ENCODE measurements at regions not wholly inside any gene's neighbourhood (a gene's known extent, or its start where the extent isn't known, plus 50 kb on each side); places are given as distances from the start of the nearest gene placed in this dataset.
"Not testable (repeated sequence)": the region's sequence is repeated elsewhere in the genome, so short reads cannot be mapped to it uniquely, and the experiment has no call there.

- DNase-seq = no peak
These were observed 1026.1 kb downstream of the SLC6A15 start for GRCh38 chr12:83886479-83886878.

GRCh38 chr12:83870921-83871599 is 1041.5 kb downstream of the SLC6A15 start:
- DNase-seq = not testable (repeated sequence)

- no peak for DNase-seq
These were observed 1046.1 kb downstream of the SLC6A15 start for GRCh38 chr12:83866477-83866876.

- DNase-seq = no peak
These were observed 1047.2 kb downstream of the SLC6A15 start for GRCh38 chr12:83865431-83865830.

- no peak for DNase-seq
These were observed 1048.5 kb downstream of the SLC6A15 start for GRCh38 chr12:83864054-83864453.

- DNase-seq = no peak
These were observed 1053.6 kb downstream of the SLC6A15 start for GRCh38 chr12:83859021-83859420.

- DNase-seq = no peak
These were observed 1055.8 kb downstream of the SLC6A15 start for GRCh38 chr12:83856803-83857202.

- DNase-seq = no peak
These were observed 1062.1 kb downstream of the SLC6A15 start for GRCh38 chr12:83850531-83850930.

- DNase-seq = no peak
These were observed 1063.9 kb downstream of the SLC6A15 start for GRCh38 chr12:83848702-83849101.

- DNase-seq = no peak
These were observed 1069.1 kb downstream of the SLC6A15 start for GRCh38 chr12:83843541-83843940.

GRCh38 chr12:83841620-83842019 is 1071.0 kb downstream of the SLC6A15 start:
- DNase-seq = no peak

GRCh38 chr12:83827860-83828259 is 1084.7 kb downstream of the SLC6A15 start:
- DNase-seq = no peak

- DNase-seq = no peak
These were observed 1085.4 kb downstream of the SLC6A15 start for GRCh38 chr12:83827193-83827592.

- DNase-seq = peak; percentile 7
These were observed 1086.5 kb downstream of the SLC6A15 start for GRCh38 chr12:83826112-83826511.

GRCh38 chr12:83823386-83824045 is 1089.1 kb downstream of the SLC6A15 start:
- DNase-seq = peak; percentile 14

- DNase-seq = no peak
These were observed 1090.6 kb downstream of the SLC6A15 start for GRCh38 chr12:83821967-83822366.

GRCh38 chr12:83818881-83819280 is 1093.7 kb downstream of the SLC6A15 start:
- no peak for DNase-seq

GRCh38 chr12:83817730-83818129 is 1094.9 kb downstream of the SLC6A15 start:
- DNase-seq = no peak

- DNase-seq = no peak
These were observed 1104.0 kb downstream of the SLC6A15 start for GRCh38 chr12:83808591-83808990.

GRCh38 chr12:83807871-83808270 is 1104.7 kb downstream of the SLC6A15 start:
- no peak for DNase-seq

- no peak for DNase-seq
These were observed 1106.7 kb downstream of the SLC6A15 start for GRCh38 chr12:83805873-83806272.

GRCh38 chr12:83805156-83805772 is 1107.3 kb downstream of the SLC6A15 start:
- DNase-seq = no peak

GRCh38 chr12:83801972-83802371 is 1110.6 kb downstream of the SLC6A15 start:
- DNase-seq = no peak

- no peak for DNase-seq
These were observed 1112.6 kb downstream of the SLC6A15 start for GRCh38 chr12:83800022-83800421.

Measured in NCI-H1105 treated with DMSO at 0.1 percent for 48 hours (cell line).